Jurkat, Clone E6-1 (cell line): ENCODE measurements at regions not wholly inside any gene's neighbourhood (a gene's known extent, or its start where the extent isn't known, plus 50 kb on each side); places are given as distances from the start of the nearest gene placed in this dataset.
"Not testable (repeated sequence)": the region's sequence is repeated elsewhere in the genome, so short reads cannot be mapped to it uniquely, and the experiment has no call there.

Experiments used
- DNase-seq: peaks from one replicate; pipeline ENCODE4 v3.0.0-alpha.2; 2011; ENCODE audit warnings: low read depth, low spot score
- H3K4me3 ChIP-seq: 2 replicates; pipeline ENCODE4 v1.5.1; 2011; ENCODE audit warnings: mild to moderate bottlenecking, low read length, control low read depth, moderate library complexity

GRCh38 chr2:64923385-64923710 is 65.9 kb upstream of the SLC1A4 start:
- no peak overlapping the region for H3K4me3 ChIP-seq
- no peak for DNase-seq

- DNase-seq: no peak
- H3K4me3 ChIP-seq: no peak overlapping the region
Observed at GRCh38 chr2:64924170-64924934, 64.8 kb upstream of the SLC1A4 start.

- DNase-seq, H3K4me3 ChIP-seq: not testable (repeated sequence)
Observed at GRCh38 chr2:64925930-64926722, 63.1 kb upstream of the SLC1A4 start.

- no peak overlapping the region for H3K4me3 ChIP-seq
- no peak for DNase-seq
Observed at GRCh38 chr2:64928813-64929212, 60.4 kb upstream of the SLC1A4 start.

- H3K4me3 ChIP-seq: no peak overlapping the region
- DNase-seq: no peak
Observed at GRCh38 chr2:64929333-64929732, 59.9 kb upstream of the SLC1A4 start.

GRCh38 chr2:64930258-64930671 is 58.9 kb upstream of the SLC1A4 start:
- no peak overlapping the region for H3K4me3 ChIP-seq
- DNase-seq: no peak

- no peak for DNase-seq
- no peak overlapping the region for H3K4me3 ChIP-seq
Observed at GRCh38 chr2:64931246-64932115, 57.7 kb upstream of the SLC1A4 start.

GRCh38 chr2:64932116-64932370 is 57.2 kb upstream of the SLC1A4 start:
- no peak overlapping the region for H3K4me3 ChIP-seq

GRCh38 chr2:64932371-64933216 is 56.6 kb upstream of the SLC1A4 start:
- H3K4me3 ChIP-seq: no peak overlapping the region
- no peak for DNase-seq

More at GRCh38 chr2:64932116-64932370, 57.2 kb upstream of the SLC1A4 start:
- no peak for DNase-seq

- H3K4me3 ChIP-seq: no peak overlapping the region
- DNase-seq: no peak
Observed at GRCh38 chr2:64934530-64934929, 54.7 kb upstream of the SLC1A4 start.

GRCh38 chr2:64936809-64937208 is 52.4 kb upstream of the SLC1A4 start:
- H3K4me3 ChIP-seq: no peak overlapping the region
- no peak for DNase-seq

GRCh38 chr2:64937314-64937686 is 51.9 kb upstream of the SLC1A4 start:
- not testable (repeated sequence) for DNase-seq, H3K4me3 ChIP-seq

- no peak for DNase-seq
- no peak overlapping the region for H3K4me3 ChIP-seq
Observed at GRCh38 chr2:64937687-64938491, 51.3 kb upstream of the SLC1A4 start.

GRCh38 chr2:64938607-64939285 is 50.5 kb upstream of the SLC1A4 start:
- no peak for DNase-seq
- no peak overlapping the region for H3K4me3 ChIP-seq

GRCh38 chr2:64939332-64939917 is 49.8 kb upstream of the SLC1A4 start:
- no peak overlapping the region for H3K4me3 ChIP-seq
- no peak for DNase-seq
